Glomerular endothelial cell (primary cell): ENCODE measurements at regions not wholly inside any gene's neighbourhood (a gene's known extent, or its start where the extent isn't known, plus 50 kb on each side); places are given as distances from the start of the nearest gene placed in this dataset.
"Not testable (repeated sequence)": the region's sequence is repeated elsewhere in the genome, so short reads cannot be mapped to it uniquely, and the experiment has no call there.

Source experiments
- DNase-seq: peaks from one replicate; pipeline ENCODE4 v3.0.0-alpha.2; 2011; ENCODE audit warnings: low read depth, low spot score; ENCODE audit errors: extremely low read depth

DNA sequence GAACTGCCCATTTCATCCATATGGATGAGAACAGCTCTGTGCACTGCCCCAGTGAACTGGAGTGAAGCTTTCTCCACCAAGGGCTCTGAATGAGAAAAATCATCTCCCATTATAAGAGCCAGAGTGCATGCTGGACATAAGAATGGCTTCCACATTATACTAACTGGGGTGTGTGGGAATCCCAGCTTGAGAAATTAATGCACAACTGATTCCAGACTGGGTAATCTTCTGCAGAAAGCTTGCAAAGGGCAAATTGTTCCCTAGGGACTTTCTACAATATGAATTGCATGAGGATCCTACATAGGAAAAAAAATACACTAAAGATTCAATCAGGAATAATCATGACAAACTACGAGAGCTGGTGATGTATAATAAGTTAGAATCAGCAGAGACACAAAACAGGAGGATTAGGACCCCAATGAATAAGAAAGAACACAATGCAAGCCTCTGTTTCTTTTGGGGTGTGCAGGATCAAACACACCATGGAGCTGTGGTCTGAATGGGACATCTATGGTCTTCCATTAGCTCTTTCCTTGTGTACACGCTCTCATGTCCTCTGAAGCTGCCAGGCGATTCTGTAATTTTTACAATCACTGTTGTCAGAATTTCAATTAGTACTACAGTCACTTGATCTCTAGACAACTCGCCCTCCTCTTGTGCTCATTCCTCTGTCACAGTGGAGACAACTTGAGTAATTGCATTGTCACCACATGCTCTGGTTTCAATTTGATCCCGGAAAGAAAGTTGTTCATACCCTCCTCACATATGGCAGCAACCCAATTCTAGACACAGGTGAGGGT is 1327.4 kb downstream of the GATA3 start:
- no peak for DNase-seq

- DNase-seq = no peak
Measured at GRCh38 chr10:9382533-9382866, 1328.0 kb downstream of the GATA3 start.

- no peak for DNase-seq
Measured at GRCh38 chr10:9390516-9390915, 1336.0 kb downstream of the GATA3 start.

GRCh38 chr10:9399275-9399983 is 1344.9 kb downstream of the GATA3 start:
- DNase-seq = no peak

DNA sequence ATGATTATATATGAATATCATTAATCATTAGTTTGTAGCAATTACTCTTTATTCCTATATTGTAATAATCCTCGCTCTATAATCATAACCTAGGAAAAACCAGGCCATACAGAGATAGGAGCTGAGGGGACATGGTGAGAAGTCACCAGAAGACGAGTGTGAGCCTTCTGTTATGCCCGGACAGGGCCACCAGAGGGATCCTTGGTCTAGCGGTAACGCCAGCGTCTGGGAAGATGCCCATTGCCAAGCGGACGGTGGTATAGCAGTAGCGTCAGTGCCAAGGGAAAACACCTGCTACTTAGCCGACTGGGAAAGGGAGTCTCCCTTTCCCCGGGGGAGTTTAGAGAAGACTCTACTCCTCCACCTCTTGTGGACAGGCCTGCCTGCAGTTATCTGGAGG is 1347.6 kb downstream of the GATA3 start:
- DNase-seq = not testable (repeated sequence)

- not testable (repeated sequence) for DNase-seq
Measured at GRCh38 chr10:9402507-9403195, 1348.2 kb downstream of the GATA3 start.

- DNase-seq = not testable (repeated sequence)
Measured at GRCh38 chr10:9407201-9407600, 1352.7 kb downstream of the GATA3 start.

- DNase-seq = no peak
Measured at GRCh38 chr10:9416331-9416730, 1361.8 kb downstream of the GATA3 start.

DNA sequence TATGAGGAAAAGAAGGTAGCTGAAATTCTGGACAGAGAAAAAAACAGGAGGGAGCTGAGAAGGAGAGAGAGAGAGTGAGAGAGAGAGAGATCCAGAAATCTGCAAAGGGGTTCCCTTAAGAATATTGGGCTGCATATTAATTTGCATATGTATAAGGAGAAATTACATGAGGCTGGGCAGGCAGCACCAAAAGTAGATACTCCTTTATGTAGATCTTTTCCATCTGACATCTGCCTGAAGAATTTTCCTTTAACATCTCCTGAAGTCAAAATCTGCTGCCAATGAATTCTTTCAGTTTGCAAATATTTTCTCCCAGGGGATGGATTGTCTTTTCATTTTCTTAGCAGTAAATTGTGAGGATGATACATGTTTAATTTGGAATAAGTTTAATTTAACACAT is 1365.3 kb downstream of the GATA3 start:
- no peak for DNase-seq

DNA sequence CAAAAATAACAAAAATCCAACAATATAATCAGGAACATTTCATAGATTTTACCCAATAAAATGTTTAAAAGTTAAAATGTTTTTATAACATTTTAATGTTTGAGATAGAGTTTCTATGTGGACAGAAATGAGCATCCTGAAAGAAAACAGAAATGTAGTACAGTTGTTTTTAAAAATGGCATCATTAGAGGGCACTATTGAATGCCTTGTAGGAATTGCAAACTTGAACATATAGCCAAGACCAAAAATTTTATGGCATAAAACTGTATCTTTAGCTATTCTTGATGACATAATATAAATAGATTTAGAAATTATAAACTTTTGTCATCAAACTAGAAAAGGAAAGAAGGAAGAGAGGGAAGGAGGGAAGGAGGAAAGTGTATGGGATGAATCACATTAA is 1372.7 kb downstream of the GATA3 start:
- no peak for DNase-seq

GRCh38 chr10:9437131-9437530 is 1382.6 kb downstream of the GATA3 start:
- no peak for DNase-seq

GRCh38 chr10:9443758-9444157 is 1389.3 kb downstream of the GATA3 start:
- no peak for DNase-seq

- no peak for DNase-seq
Measured at GRCh38 chr10:9449530-9449929, 1395.0 kb downstream of the GATA3 start.

- no peak for DNase-seq
Measured at GRCh38 chr10:9450801-9451200, 1396.3 kb downstream of the GATA3 start.

GRCh38 chr10:9451211-9451773 is 1396.8 kb downstream of the GATA3 start:
- DNase-seq = no peak

GRCh38 chr10:9452056-9452455 is 1397.6 kb downstream of the GATA3 start:
- DNase-seq = no peak

DNA sequence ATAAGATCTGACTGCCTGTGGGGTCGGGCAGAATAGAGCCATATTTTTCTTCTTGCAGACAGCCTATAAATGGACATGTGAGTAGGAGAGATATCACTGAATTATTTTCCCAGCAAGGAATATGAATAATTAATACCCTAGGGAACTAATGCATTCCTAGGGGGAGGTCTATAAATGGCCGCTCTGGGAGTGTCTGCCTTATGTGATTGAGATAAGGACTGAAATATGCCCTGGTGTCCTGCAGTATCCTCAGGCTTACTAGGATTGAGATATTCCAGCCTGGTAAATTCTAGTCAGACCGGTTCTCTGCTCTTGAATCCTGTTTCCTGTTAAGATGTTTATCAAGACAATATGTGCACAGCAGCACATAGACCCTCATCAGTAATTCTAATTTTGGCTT is 1399.4 kb downstream of the GATA3 start:
- DNase-seq = not testable (repeated sequence)

GRCh38 chr10:9469663-9470205 is 1415.2 kb downstream of the GATA3 start:
- no peak for DNase-seq

GRCh38 chr10:9470581-9470980 is 1416.1 kb downstream of the GATA3 start:
- DNase-seq = no peak

GRCh38 chr10:9501944-9502343 is 1447.5 kb downstream of the GATA3 start:
- DNase-seq = no peak

DNA sequence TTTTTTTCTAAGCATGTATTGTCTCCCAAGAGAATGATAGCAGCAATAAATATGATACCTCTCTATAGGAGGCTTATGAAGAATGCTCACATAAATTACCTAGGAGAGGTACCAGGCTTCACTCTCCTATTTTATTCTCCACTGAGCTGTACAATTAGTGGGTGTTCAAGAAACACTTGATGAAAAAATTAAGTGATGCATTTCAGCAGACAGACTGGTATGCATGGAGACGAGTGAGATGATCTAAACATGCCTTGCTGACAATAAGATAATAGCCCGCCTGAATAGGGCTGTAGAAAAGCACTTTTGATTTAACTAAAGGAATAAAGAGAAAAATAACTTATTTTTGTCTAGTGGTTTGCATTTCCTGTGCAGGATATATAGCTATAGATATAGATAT is 1449.7 kb downstream of the GATA3 start:
- no peak for DNase-seq
